ENCODE measurements at regions not wholly inside any gene's neighbourhood (a gene's known extent, or its start where the extent isn't known, plus 50 kb on each side); places are given as distances from the start of the nearest gene placed in this dataset.

GRCh38 chr6:4587171-4587570 is 189.0 kb upstream of the CDYL start:
- DNase-seq (ENCODE audit: low read depth in 2 of 2) = no peak

DNA sequence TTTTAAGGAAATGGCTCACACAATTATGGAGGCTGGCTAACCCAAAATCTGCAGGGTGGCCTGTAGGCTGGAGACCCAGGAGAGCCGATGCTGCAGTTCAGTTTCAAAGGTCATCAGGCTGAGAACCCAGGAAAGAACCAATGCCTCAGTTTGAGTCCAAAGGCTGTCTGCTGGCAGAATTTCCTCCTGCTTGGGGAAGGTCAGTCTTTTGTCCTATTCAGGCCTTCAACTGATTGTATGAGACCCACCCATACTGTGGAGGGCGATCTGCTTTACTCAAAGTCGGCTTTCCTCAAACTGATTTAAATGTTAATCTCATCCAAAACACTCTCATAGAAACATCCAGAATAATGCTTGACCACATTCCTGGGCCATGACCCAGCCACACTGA is 189.7 kb upstream of the CDYL start:
- DNase-seq (ENCODE audit: low read depth in 2 of 2) = no peak

DNA sequence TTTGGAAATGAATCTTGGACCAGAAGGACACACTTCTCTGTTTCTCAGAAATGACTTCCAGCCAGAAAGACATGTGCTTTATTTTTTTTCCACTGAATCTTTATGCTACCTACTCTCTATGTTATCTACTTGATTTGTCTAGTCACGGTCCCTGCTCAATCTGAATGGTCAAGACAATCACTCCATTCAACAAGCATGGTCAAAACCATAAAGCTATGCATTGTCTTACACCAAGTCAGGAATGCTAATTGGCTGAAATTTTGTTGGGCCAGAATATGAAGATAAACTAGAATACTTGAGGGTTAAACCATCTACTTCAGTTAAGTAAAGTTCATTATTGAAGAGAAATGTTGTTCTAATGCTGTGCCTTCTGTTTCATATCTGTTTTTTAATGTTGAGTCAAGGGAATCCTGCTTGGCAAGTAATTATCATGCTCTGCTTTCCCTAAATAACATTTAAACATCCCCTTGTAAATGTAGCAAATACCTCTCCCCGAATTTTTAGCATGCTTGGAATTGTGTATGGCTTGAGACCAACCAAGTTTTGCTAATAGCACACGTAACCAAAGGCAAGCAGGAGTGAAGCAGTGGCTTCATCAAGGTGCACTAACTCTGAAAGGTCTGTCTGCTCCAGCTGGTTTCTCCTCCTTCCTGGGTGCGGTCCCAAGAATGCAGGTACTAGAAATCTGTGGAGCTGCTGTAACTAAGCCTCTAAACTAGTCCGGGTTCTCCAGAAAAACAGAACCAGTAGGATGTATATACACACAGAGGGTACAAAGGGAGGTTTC is 190.3 kb upstream of the CDYL start:
- DNase-seq (ENCODE audit: low read depth in 2 of 2) = no peak

GRCh38 chr6:4584801-4585200 is 191.4 kb upstream of the CDYL start:
- no peak for DNase-seq (ENCODE audit: low read depth in 2 of 2)

DNA sequence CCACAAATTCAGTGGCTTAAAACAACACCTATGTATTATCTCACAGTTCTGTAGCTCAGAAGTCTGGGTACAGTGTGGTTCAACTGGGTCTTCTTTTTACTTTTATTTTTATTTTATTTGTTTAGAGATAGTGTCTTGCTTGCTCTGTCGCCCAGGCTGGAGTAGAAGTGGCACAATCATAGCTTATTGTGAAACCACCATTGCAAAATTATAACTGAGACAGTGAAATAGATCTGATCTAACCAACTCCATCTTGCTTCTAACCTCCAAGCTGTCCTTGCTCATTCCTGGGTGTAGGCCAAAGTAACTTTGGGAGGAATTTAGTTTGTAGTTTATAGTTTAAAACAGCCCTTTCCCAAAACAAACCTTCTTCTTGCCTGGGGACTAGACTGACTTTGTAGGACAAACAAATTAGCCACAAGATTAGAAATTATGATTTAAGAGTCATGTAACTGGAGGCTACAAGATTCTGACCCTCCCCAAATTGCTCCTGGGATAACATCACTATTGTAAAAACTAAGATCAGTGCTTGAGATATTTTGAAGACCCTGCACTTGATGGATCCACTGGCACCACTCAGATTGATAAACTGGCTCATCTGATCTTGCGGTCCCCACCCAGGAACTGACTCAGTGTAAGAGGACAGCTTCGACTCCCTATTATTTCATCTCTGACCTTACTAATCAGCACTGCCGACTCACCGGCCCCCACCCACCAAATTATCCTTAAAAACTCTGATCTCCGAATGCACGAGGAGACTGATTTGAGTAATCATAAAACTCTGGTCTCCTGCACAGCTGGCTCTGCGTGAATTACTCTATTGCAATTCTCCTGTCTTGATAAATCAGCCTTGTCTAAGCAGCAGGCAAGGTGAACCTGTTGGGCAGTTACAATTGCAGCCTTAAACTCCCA is 193.4 kb upstream of the CDYL start:
- DNase-seq (ENCODE audit: low read depth in 2 of 2) = no peak

DNA sequence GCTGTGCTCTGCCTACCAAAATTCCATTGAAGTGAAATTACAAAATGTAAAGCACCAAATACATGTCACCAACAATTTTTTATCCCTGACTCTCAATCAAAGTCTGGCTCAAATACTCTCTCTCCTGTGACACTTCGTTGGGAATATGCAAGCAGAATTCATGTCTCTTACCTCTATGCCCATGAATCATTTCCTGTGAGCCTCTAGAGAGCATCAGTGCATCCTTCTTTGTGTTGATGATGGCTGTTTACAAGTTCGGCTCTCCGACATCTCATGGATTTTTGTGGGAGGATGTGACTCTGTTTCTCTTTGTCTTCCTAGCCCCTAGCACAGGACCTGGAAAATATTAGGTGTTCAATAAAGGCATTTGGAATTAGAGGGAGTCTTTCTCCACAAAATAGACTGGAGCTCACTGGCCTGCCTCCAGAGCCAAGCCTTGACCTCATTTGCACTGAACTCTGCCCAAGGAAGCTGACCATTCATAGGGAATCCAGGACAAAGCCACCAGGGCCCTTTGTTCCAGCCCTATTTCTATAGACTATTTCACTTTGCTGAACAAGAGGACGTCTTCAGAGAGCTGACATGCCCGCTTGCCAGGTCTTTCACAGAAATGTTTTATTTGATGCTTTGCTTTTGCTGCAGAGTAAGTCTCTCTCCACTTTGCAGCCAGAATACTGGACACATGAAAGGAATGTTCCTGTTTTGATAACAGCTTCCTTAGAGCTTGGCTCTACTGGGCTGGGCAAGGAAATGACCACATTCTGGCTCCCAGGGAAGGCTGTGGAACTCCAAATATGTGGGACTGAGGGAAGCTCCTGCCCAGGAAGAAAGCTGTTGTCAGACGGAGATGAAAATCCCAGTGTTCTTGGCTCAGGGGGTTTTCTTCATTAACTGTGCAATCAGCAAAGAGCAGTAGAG is 194.5 kb upstream of the CDYL start:
- DNase-seq (ENCODE audit: low read depth in 2 of 2) = no peak

DNA sequence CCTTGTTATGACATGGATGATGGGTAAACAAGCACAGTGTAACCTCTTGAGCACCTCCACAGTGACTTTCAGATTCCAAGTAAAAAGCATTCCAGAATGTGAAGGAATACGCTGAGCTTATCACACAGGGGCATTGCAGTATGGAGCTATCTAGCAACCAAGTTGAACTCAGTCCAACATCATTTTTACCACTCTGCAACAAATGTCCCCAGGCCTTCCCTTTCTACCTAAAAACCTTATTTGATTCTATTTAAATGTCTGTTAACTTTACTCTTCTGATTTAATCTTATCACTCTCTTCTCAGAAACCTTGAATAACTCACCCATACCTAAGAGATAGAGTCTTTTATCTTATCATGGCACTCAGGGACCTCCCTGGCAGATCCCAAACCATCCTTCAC is 195.8 kb upstream of the CDYL start:
- DNase-seq (ENCODE audit: low read depth in 2 of 2) = no peak

- no peak for DNase-seq (ENCODE audit: low read depth in 2 of 2)
Observed at GRCh38 chr6:4577406-4577805, 198.8 kb upstream of the CDYL start.

GRCh38 chr6:4575714-4576113 is 200.5 kb upstream of the CDYL start:
- no peak for DNase-seq (ENCODE audit: low read depth in 2 of 2)

DNA sequence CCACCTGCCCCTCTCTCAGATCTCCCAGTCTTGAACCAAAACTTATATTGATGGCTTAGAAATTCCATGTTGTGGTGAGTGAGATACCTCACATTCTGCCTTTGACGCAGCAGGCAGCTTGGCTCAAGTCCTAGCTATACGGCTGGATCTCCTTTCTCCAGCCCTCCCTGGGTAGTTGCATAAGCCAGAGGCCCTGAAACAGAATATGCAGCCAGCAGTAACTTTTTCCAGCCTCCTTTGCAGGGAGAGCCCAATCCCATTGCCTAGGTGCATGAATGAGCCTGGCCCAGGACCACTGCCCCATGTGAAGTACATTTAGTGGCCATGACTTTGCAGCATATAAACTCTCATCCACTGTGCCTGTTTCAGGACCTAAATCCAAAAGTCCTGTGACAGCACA is 202.2 kb upstream of the CDYL start:
- DNase-seq (ENCODE audit: low read depth in 2 of 2) = no peak

DNA sequence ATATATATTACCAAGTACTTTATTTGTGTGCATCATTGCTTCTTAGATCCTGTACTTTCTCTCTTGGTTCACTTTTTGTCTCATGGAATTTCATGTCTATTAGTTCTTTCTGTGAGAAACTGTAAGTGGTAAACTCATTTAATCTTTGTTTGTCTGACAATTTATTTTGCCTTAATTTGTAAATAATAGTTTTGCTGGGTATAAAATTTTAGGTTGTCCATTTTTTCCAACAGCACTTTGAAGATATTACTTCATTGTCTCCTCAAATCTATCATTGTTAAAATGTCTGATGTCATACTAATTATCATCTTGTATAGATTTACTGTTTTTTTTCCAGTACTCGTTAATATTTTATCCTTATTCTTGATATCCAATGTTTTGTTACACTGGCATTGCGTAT is 205.2 kb upstream of the CDYL start:
- DNase-seq (ENCODE audit: low read depth in 2 of 2) = no peak

- no peak for DNase-seq (ENCODE audit: low read depth in 2 of 2)
Observed at GRCh38 chr6:4568138-4568537, 208.1 kb upstream of the CDYL start.

- DNase-seq (ENCODE audit: low read depth in 2 of 2) = no peak
Observed at GRCh38 chr6:4567141-4567540, 209.1 kb upstream of the CDYL start.

- DNase-seq (ENCODE audit: low read depth in 2 of 2) = no peak
Observed at GRCh38 chr6:4565301-4566250, 210.6 kb upstream of the CDYL start.

DNA sequence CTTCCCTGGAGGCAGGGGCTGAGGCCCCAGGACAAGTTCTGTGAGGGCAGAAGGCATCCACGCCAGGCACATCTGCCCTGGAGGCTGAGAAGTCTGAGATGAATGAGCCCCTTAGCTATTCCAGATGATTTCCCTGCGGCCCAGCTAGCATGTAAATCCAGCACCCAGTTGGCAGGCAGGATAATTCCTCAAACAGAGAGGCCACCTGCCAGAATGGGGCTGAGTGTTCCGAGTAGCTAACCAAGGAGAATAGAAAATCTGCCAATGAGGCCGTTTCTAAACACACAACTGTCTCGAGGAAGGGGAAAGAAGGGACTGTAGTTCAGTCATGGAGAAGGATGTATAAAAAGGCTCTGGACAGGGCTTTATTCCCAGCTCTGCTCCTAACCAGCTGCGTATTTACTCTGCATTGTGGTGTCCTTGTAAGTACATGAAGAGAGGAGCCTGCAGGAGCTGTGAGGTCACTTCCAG is 211.4 kb upstream of the CDYL start:
- no peak for DNase-seq (ENCODE audit: low read depth in 2 of 2)

DNA sequence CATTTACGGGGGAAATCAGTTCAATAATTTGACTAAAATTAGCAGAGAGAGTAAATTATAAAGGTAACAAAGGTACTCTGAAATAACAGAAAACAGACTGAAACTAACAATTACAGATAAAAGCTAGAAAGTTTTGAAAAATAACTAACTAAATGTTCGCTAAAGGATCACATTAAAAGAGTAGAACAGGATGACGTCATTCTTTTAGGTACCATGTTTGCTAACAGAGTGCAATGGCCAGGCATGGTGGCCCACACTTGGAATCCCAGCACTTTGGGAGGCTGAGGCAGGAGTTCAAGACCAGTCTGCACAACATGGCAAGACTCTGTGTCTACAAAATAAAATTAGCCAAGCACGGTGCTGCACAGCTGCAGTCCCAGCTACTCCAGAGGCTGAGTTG is 212.3 kb upstream of the CDYL start:
- DNase-seq (ENCODE audit: low read depth in 2 of 2) = no peak

DNA sequence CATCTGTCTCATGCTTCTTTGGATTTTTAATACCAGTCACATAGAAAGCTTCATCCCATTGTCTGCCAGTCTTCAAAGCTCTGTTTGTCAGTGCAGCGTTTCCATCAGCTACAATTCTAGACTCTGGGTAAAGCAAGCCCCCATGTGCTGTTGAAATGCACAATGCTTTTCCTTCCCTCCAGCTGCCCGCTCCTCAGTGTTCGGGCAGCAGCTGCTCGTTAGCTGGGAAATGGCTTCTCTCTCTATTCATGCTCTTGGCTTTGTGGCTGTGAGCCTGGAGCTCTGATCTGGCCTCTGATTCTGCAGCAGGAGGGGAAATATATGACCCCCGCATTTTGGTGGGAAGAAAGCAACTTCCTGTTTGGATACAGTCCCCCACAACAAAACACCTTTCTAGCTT is 213.0 kb upstream of the CDYL start:
- DNase-seq (ENCODE audit: low read depth in 2 of 2) = no peak

GRCh38 chr6:4561773-4562400 is 214.3 kb upstream of the CDYL start:
- DNase-seq (ENCODE audit: low read depth in 2 of 2) = no peak

DNA sequence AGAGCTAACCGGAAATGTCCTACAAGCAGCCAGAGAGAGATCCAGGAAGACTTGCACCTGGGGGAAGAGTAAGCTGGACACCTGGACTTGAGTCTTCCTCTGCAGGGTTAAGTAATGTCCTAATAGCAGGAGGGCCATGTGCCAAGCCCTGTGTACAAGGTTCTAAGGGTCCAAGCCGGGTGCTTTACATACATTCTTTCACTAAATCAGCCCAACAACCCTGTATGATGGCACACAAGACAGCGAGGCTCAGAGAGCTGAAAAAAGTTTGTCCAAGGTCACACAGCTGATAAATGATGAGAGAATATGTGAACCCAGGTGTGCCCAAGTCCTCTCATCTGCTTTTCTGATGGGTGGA is 215.1 kb upstream of the CDYL start:
- no peak for DNase-seq (ENCODE audit: low read depth in 2 of 2)

Data from activated CD4-positive, alpha-beta T cell treated with anti-CD3 and anti-CD28 coated beads for 24 hours (primary cell).